Muscle layer of colon (tissue), 2 donors: ENCODE measurements at regions not wholly inside any gene's neighbourhood (a gene's known extent, or its start where the extent isn't known, plus 50 kb on each side); places are given as distances from the start of the nearest gene placed in this dataset.
"Not testable (repeated sequence)": the region's sequence is repeated elsewhere in the genome, so short reads cannot be mapped to it uniquely, and the experiment has no call there.

Experiments
- H3K27ac ChIP-seq: one replicate; pipeline ENCODE4 v1.7.0; 2013; ENCODE audit warnings: low read depth, mild to moderate bottlenecking, low read length, moderate library complexity
- H3K27me3 ChIP-seq, 2 donors: one replicate each; pipeline ENCODE4 v1.7.0; 2013; ENCODE audit warnings: low read length in 2 of 2, mild to moderate bottlenecking in 2 of 2; ENCODE audit not compliant: insufficient read depth in 2 of 2, control insufficient read depth in 1 of 2
- H3K36me3 ChIP-seq: one replicate; pipeline ENCODE4 v1.7.0; 2013; ENCODE audit warnings: mild to moderate bottlenecking, low read length; ENCODE audit not compliant: insufficient read depth
- H3K4me1 ChIP-seq: one replicate; pipeline ENCODE4 v1.7.0; 2013; ENCODE audit warnings: mild to moderate bottlenecking, low read length; ENCODE audit not compliant: insufficient read depth
- H3K4me3 ChIP-seq, 2 donors: one replicate each; pipeline ENCODE4 v1.7.0; 2013; ENCODE audit warnings: low read length in 2 of 2, low read depth in 1 of 2, mild to moderate bottlenecking in 1 of 2, moderate library complexity in 1 of 2
- H3K9ac ChIP-seq: one replicate; pipeline ENCODE4 v1.7.0; 2013; ENCODE audit warnings: low read length
- H3K9me3 ChIP-seq: one replicate; pipeline ENCODE4 v1.7.0; 2013; ENCODE audit warnings: mild to moderate bottlenecking, low read length
- donor health status: abdominal sarcoma.
- donor health status: Adenocarcinoma of cecum.

GRCh38 chr5:58294598-58295305 is 165.1 kb downstream of the PLK2 start:
- Histone ChIP-seq H3K9me3 (no peaks in the 10 kb centered on the region), H3K27me3 (no peaks in the 10 kb centered on the region), H3K4me3 (no peak overlapping the region), H3K9ac (no peak overlapping the region), H3K36me3 (no peaks in the 10 kb centered on the region), H3K27ac (no peak overlapping the region), H3K4me1 (no peaks in the 10 kb centered on the region)

- H3K27ac ChIP-seq, H3K9ac ChIP-seq, H3K27me3 ChIP-seq, H3K9me3 ChIP-seq, H3K36me3 ChIP-seq, H3K4me1 ChIP-seq, H3K4me3 ChIP-seq: not testable (repeated sequence)
These were observed 171.6 kb downstream of the PLK2 start for GRCh38 chr5:58288275-58288674.

DNA sequence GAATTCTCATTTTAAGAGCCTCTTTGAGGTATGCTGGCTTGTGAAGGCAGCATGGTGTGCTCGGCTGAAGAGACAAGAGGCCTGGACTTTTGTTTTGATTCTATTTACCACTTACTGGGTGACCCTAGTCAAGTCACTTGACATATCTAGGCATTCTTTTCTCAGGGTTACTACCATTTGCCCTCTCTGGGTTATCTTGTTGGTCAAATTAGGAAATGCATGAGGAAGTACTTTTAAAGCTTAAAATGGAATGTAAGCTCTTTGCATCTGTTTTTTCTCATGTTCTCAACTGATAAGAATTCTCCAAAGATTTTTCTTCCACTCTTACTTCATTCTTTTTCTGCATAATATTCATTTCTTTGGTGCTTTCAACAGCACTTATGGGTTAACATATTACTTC is 173.1 kb downstream of the PLK2 start:
- H3K9ac ChIP-seq = no peak overlapping the region
- H3K9me3 ChIP-seq = no peaks in the 10 kb centered on the region
- H3K4me1 ChIP-seq = no peaks in the 10 kb centered on the region
- H3K27ac ChIP-seq = no peak overlapping the region
- H3K27me3 ChIP-seq = no peaks in the 10 kb centered on the region
- no peak overlapping the region for H3K4me3 ChIP-seq
- no peaks in the 10 kb centered on the region for H3K36me3 ChIP-seq

GRCh38 chr5:58285900-58286299 is 174.0 kb downstream of the PLK2 start:
- no peaks in the 10 kb centered on the region for H3K9me3 ChIP-seq
- no peaks in the 10 kb centered on the region for H3K4me1 ChIP-seq
- no peaks in the 10 kb centered on the region for H3K36me3 ChIP-seq
- H3K9ac ChIP-seq = no peak overlapping the region
- H3K27ac ChIP-seq = no peak overlapping the region
- H3K27me3 ChIP-seq = no peaks in the 10 kb centered on the region
- no peak overlapping the region for H3K4me3 ChIP-seq

DNA sequence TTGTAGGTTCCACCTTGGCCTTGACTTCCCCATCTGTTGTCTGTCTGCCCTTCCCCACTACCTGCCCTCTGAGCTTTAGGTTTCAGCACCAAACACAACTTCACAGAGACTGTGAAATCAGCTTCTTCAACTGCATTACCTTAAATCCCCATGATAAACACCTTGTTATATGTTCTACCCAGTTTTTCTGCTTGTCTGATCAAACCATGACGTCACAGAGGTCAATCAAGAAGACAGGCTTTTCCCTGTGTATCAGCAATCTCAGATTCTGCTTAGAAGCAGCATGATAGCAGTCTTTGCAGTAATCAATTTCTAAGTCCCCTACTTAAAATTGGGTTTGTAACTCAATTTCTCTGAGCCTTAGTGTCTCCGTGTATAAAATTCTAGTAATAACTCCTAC is 175.0 kb downstream of the PLK2 start:
- H3K27ac ChIP-seq = no peak overlapping the region
- no peaks in the 10 kb centered on the region for H3K27me3 ChIP-seq
- H3K9me3 ChIP-seq = no peaks in the 10 kb centered on the region
- no peaks in the 10 kb centered on the region for H3K36me3 ChIP-seq
- H3K4me1 ChIP-seq = no peaks in the 10 kb centered on the region
- H3K9ac ChIP-seq = no peak overlapping the region
- H3K4me3 ChIP-seq = no peak overlapping the region

- Histone ChIP-seq H3K4me3 (no peak overlapping the region), H3K27me3 (no peaks in the 10 kb centered on the region), H3K36me3 (no peaks in the 10 kb centered on the region), H3K9ac (no peak overlapping the region), H3K9me3 (no peaks in the 10 kb centered on the region), H3K27ac (no peak overlapping the region), H3K4me1 (no peaks in the 10 kb centered on the region)
These were observed 178.7 kb downstream of the PLK2 start for GRCh38 chr5:58281189-58281588.

DNA sequence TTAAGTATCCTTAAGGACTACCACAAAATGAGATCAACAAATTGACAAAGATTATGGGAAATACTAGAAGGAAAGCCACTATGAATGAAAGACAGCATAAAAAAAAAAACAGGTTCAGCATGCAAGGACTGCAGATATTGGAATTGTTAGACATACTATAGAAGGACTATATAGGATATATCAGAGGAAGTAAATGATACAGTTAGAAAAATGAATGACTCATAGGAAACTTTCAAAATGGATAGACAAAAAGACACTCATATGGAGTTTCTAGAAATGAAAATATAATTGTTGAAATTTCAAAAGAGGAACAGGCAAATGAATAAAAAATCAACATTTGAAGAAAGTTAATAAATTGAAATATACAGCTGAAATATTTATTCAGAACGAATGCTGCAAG is 180.6 kb downstream of the PLK2 start:
- Histone ChIP-seq H3K36me3 (no peaks in the 10 kb centered on the region), H3K4me3 (no peak overlapping the region)

DNA sequence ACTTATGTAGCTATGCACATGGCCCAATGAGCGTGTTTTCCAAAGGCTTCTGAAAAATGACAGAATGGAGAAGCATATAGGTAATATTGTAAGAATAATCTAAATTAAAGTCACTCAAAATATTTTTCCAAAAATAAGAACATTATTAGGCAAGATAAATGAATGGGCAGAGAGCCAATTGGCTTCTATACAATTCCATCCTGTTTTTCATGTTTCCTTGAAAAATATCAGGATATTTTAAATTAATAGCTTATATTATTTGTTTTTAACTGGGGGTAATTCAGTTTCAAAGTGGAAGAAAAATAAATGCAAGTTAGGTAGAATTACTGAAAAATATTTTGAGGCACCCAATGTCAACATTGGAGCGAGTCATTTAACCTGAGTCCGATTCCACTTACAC is 183.5 kb downstream of the PLK2 start:
- Histone ChIP-seq H3K36me3 (no peaks in the 10 kb centered on the region), H3K27me3 (no peaks in the 10 kb centered on the region)

More for the DNA sequence above, 180.6 kb downstream of the PLK2 start:
- H3K4me1 ChIP-seq = no peaks in the 10 kb centered on the region
- no peak overlapping the region for H3K27ac ChIP-seq
- no peak overlapping the region for H3K9ac ChIP-seq
- H3K27me3 ChIP-seq = no peaks in the 10 kb centered on the region
- no peaks in the 10 kb centered on the region for H3K9me3 ChIP-seq

GRCh38 chr5:58275516-58275915 is 184.4 kb downstream of the PLK2 start:
- Histone ChIP-seq H3K27ac (no peak overlapping the region), H3K27me3 (no peaks in the 10 kb centered on the region), H3K4me3 (no peak overlapping the region), H3K9me3 (no peaks in the 10 kb centered on the region), H3K4me1 (no peaks in the 10 kb centered on the region), H3K9ac (no peak overlapping the region), H3K36me3 (no peaks in the 10 kb centered on the region)

More for the DNA sequence above, 183.5 kb downstream of the PLK2 start:
- no peaks in the 10 kb centered on the region for H3K4me1 ChIP-seq
- H3K9ac ChIP-seq = no peak overlapping the region
- H3K4me3 ChIP-seq = no peak overlapping the region
- H3K9me3 ChIP-seq = no peaks in the 10 kb centered on the region
- no peak overlapping the region for H3K27ac ChIP-seq

GRCh38 chr5:58274191-58274590 is 185.7 kb downstream of the PLK2 start:
- no peaks in the 10 kb centered on the region for H3K27me3 ChIP-seq
- no peaks in the 10 kb centered on the region for H3K36me3 ChIP-seq
- no peaks in the 10 kb centered on the region for H3K9me3 ChIP-seq
- no peak overlapping the region for H3K9ac ChIP-seq
- no peak overlapping the region for H3K4me3 ChIP-seq
- H3K27ac ChIP-seq = no peak overlapping the region
- H3K4me1 ChIP-seq = no peaks in the 10 kb centered on the region

DNA sequence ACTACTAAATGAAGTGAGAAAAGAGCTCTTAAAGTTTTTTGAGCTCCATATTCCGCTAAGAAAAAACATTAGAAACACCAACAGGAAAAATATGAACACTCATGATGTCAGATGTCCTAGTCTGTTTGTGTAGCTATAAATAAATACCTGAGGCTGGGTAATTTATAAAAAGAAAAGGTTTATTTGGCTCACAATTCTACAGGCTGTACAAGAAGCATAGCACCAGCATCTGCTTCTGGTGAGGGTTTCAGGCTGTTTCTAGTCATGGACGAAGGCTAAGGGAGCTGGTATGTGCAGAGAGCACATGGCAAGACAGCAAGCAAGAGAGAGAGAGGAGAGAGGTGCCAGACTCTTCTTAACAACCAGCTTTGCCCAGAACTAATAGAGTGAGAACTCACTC is 186.2 kb downstream of the PLK2 start:
- H3K36me3 ChIP-seq = no peaks in the 10 kb centered on the region
- H3K9ac ChIP-seq = no peak overlapping the region
- no peaks in the 10 kb centered on the region for H3K4me1 ChIP-seq
- no peaks in the 10 kb centered on the region for H3K9me3 ChIP-seq
- no peak overlapping the region for H3K27ac ChIP-seq
- no peak overlapping the region for H3K4me3 ChIP-seq
- no peaks in the 10 kb centered on the region for H3K27me3 ChIP-seq

DNA sequence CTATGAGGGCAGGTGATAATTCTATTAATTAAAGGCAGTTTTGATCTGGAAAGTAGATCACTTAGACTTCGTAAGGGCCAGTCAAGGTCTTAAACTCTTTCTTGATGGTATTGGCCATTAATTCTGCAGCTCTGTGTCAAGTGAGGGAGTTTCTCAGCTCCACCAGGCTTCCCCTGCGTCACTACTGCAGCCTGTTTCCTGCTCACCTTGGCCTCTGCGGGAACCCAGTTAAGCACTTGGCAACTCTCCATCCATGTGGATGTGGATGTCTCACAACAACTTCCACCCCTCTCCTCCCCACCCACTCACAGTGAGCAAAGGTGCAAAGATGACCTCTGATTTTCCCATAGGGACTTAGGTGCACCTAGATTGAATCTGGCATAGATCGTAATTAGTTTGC is 191.6 kb downstream of the PLK2 start:
- Histone ChIP-seq H3K4me3 (no peak overlapping the region), H3K9ac (no peak overlapping the region), H3K4me1 (no peaks in the 10 kb centered on the region), H3K9me3 (no peaks in the 10 kb centered on the region), H3K27me3 (no peaks in the 10 kb centered on the region), H3K27ac (no peak overlapping the region), H3K36me3 (no peaks in the 10 kb centered on the region)
